GM18502 (cell line): ENCODE measurements at regions not wholly inside any gene's neighbourhood (a gene's known extent, or its start where the extent isn't known, plus 50 kb on each side); places are given as distances from the start of the nearest gene placed in this dataset.
"Not testable (repeated sequence)": the region's sequence is repeated elsewhere in the genome, so short reads cannot be mapped to it uniquely, and the experiment has no call there.

ENCODE experiments used
- ATAC-seq: cut with Tn5 transposase; IDR thresholded peaks from one replicate; pipeline ENCODE4 v1.9.1; 2021; ENCODE audit warnings: mild to moderate bottlenecking; ENCODE audit not compliant: unreplicated experiment, poor library complexity

- not testable (repeated sequence) for ATAC-seq
Measured at GRCh38 chr3:191078913-191079312, 120.1 kb upstream of the OSTN start.

GRCh38 chr3:191076903-191077552 is 122.0 kb upstream of the OSTN start:
- no peak for ATAC-seq

DNA sequence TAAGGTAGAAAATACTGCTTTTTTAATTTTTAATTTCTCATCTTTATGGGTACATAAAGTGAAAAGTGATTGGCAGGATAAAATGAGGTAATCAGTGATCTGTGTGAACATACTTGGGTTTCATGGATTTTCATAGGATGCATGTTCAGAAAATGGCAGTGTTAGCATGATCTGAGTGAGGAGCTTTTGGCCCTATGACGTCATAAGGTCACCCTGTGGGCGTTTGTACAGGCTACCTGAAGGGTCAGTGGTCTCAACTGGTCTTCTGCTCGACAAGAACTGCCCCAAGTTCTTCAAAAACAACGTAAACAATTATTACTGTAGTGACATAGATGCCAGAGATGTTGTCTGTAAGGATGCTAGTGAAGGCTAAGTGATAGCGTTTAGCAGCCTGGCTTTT is 124.5 kb upstream of the OSTN start:
- no peak for ATAC-seq

DNA sequence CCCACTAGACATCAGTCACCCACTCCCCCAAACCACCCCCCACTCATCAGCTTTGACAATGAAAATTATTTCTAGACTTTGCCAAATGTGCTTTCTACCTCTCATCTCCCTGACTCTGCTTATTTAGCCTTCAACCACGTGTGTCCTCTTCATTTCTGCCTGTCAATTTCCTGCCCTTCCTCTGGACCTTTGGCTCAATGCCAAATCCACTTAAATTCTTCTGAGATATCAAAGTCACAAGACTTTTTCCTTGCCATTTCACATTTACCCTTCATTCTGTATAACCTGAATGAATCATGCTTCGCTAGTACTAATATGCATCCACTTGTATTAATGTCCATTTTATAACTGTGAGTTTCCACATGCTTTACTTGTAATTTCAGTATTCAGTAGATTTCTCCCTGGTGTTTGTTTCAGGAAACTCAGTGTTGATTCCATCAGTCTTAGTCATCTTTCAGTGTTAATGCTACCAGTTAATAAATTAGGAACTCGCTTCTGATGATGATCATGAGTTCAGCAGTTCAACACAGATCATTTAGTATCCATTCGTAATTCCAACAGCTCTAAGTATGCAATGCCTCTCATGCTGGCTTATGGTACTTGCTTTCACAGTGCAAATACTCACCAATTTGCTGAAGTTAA is 128.2 kb upstream of the OSTN start:
- no peak for ATAC-seq

GRCh38 chr3:191070201-191070600 is 128.8 kb upstream of the OSTN start:
- no peak for ATAC-seq

DNA sequence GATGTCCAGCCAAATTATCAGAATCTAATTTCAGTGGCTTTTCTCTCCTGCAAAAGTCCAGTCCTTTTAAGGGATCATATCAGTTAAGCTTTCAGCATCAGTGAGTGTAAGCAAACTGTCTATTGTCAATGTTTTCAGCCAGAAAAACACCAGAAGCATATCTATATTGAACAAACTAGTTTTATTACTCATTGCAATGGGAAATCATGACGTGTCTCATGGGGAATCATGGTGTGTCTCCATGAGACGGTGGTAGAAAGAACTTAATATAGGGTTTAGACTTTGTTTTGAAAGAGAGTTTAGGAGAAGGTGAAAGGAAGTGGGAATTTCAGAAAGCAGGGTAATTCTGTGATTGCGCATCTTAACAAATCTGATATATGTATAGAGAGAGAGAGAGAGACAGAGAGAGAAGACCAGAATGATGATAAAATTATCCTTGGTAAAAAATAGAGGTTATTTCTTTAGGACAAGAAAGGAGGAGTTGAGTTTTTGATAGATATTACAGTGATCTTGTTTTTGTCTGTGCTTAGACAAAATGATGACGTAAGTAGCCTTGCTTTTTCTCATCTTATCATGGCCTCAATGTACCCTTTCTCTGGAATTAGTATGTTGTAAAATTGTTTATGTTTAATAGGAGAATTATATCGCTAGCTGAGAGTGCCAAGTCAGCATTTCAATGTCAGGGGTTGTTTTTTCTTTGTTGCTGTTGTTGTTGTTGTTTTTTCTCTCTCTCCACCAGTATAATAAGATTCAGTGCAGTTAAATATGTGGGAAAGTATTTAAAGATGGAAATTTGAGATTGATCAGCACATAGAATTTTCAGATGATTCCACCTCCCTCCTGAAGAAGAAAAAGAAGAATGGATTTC is 129.9 kb upstream of the OSTN start:
- no peak for ATAC-seq

GRCh38 chr3:191066669-191067068 is 132.4 kb upstream of the OSTN start:
- no peak for ATAC-seq

GRCh38 chr3:191065181-191065805 is 133.7 kb upstream of the OSTN start:
- ATAC-seq: no peak

DNA sequence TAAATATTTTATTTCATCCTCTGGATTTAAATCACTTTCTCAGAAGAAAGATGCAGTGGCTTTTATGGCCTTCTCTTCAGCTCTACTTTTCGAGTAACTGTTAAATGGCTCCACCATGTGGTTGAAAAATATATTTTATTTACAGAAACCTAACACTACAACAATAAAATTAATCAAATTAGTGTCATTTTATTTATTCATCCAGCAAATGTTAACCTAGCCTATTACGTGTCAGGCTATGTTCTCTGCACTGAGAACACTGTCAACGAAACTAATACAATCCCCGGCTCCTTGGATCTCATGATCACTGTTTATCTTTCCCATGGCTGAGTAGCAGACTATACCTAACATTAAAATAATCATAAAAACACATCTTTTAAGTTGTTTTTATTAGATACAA is 148.0 kb upstream of the OSTN start:
- ATAC-seq: peak; percentile 54

GRCh38 chr3:191047930-191048329 is 151.1 kb upstream of the OSTN start:
- no peak for ATAC-seq

DNA sequence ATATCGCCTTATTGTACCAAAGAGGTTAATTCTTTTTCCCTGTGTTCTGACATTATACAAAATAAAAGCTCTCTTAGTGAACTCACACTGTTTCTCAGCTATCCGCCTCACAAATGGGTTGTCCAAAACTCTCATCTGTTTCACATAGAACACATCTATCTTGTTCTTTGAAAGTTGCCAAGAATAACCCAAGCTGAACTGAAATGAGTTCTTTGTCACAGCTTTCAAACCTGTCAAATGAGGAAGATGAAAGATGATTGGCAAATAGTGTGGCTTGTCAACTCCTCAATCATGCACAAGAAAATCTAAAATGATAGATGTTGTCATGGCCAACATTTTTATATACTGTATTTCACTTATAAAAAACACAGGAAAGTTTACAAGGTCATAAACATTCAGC is 168.1 kb upstream of the OSTN start:
- ATAC-seq: no peak

GRCh38 chr3:191030491-191030890 is 168.0 kb upstream of the GMNC start:
- ATAC-seq: no peak

GRCh38 chr3:191026746-191027145 is 164.3 kb upstream of the GMNC start:
- ATAC-seq: no peak

DNA sequence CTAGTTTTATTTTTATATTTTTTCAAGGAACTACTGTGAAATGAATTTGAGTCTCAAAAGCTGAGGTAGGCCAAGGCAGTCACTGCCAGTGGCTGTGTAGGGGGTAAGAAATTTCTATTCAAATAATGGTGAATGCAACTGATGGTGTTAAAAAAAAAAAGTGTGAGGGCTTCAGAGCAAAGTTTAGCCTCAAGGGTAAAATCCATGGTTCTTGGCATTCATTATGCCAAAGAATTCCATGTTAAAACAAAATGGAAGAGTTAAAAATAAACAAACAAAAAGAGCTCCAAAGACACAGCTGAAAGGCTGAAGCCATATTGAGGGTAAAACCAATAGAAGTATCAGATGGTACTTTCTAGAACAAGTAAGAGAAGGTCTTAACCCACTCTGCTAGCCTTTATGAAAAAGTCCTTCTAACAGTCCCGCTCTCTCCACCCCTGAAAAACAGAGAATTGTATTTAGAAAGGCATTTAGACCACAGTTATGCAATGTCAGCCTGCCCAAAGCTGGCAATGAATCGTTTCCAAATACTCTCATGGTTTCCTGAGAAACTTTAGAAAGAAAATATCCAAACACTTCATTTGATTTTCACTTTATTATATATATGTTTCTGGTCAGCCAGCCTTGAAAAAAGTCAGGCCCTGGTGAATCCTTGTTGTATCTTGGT is 158.4 kb upstream of the GMNC start:
- no peak for ATAC-seq

- ATAC-seq: no peak
Measured at GRCh38 chr3:191019855-191020254, 157.4 kb upstream of the GMNC start.

DNA sequence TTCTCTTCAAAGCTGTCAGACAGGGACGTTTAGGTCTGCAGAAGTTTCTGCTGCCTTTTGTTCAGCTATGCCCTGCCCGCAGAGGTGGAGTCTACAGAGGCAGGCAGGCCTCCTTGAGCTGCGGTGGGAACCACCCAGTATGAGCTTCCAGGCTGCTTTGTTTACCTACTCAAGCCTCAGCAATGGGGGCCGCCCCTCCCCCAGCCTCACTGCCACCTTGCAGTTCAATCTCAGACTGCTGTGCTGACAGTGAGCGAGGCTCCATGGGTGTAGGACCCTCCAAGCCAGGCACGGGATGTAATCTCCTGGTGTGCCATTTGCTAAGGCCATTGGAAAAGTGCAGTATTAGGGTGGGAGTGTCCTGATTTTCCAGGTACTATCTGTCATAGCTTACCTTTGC is 153.5 kb upstream of the GMNC start:
- not testable (repeated sequence) for ATAC-seq

DNA sequence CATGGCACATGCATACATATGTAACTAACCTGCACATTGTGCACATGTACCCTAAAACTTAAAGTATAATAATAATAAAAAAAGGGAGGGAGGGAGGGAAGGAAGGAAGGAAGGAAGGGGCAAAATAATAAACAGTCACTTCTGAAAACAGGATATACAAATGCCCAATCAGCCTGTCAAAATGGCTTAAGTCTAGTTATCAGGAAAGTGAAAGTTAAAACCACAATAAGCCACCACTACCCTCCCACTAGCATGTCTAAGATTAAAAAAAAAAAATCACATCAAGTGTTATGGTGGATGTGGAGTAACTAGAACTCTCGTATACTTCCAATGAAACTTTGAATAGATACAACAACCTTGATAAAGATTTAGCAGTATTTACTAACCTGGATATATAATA is 145.6 kb upstream of the GMNC start:
- ATAC-seq: peak; percentile 53

GRCh38 chr3:191005790-191006189 is 143.3 kb upstream of the GMNC start:
- ATAC-seq: peak; percentile 69

- no peak for ATAC-seq
Measured at GRCh38 chr3:191003742-191004141, 141.2 kb upstream of the GMNC start.

- ATAC-seq: no peak
Measured at GRCh38 chr3:190996181-190996775, 133.8 kb upstream of the GMNC start.
